H9 (cell line): ENCODE measurements at regions not wholly inside any gene's neighbourhood (a gene's known extent, or its start where the extent isn't known, plus 50 kb on each side); places are given as distances from the start of the nearest gene placed in this dataset.

Experiments
- DNase-seq: peaks from one replicate; pipeline ENCODE4 v3.0.0-alpha.2; 2017
- H2AFZ ChIP-seq: one replicate; pipeline ENCODE4 v1.6.1; 2013; ENCODE audit warnings: mild to moderate bottlenecking, low read length, control low read depth, moderate library complexity
- H2AK5ac ChIP-seq: 2 replicates; pipeline ENCODE4 v1.6.1; 2013; ENCODE audit warnings: low read length, control low read depth, mixed read lengths; ENCODE audit not compliant: insufficient read length
- H2BK120ac ChIP-seq: one replicate; pipeline ENCODE4 v1.6.1; 2013; ENCODE audit warnings: low read depth, mild to moderate bottlenecking, low read length, control low read depth, inconsistent platforms; ENCODE audit not compliant: poor library complexity, severe bottlenecking
- H2BK12ac ChIP-seq: 2 replicates; pipeline ENCODE4 v1.6.1; 2013; ENCODE audit warnings: low read length, control low read depth, mixed read lengths, low read depth; ENCODE audit not compliant: insufficient read length
- H2BK15ac ChIP-seq: 2 replicates; pipeline ENCODE4 v1.6.1; 2013; ENCODE audit warnings: low read depth, low read length, control low read depth
- H2BK20ac ChIP-seq: one replicate; pipeline ENCODE4 v1.6.1; 2013; ENCODE audit warnings: low read depth, mild to moderate bottlenecking, low read length, control low read depth, inconsistent platforms; ENCODE audit not compliant: poor library complexity, severe bottlenecking
- H2BK5ac ChIP-seq: 2 replicates; pipeline ENCODE4 v1.6.1; 2013; ENCODE audit warnings: low read length, control low read depth, mixed read lengths; ENCODE audit not compliant: insufficient read length
- H3K14ac ChIP-seq: 2 replicates; pipeline ENCODE4 v1.6.1; 2013; ENCODE audit warnings: low read length, control low read depth; ENCODE audit not compliant: insufficient read depth
- H3K18ac ChIP-seq: 2 replicates; pipeline ENCODE4 v1.6.1; 2013; ENCODE audit warnings: low read depth, mild to moderate bottlenecking, mixed read lengths, low read length, control low read depth; ENCODE audit not compliant: insufficient read length
- H3K23ac ChIP-seq: 2 replicates; pipeline ENCODE4 v1.6.1; 2013; ENCODE audit warnings: low read length, control low read depth, mixed read lengths, low read depth; ENCODE audit not compliant: insufficient read length
- H3K23me2 ChIP-seq: 2 replicates; pipeline ENCODE4 v1.6.1; 2013; ENCODE audit warnings: low read depth, mild to moderate bottlenecking, mixed read lengths, low read length, control low read depth; ENCODE audit not compliant: insufficient read length, poor library complexity, severe bottlenecking
- H3K27ac ChIP-seq: 2 replicates; pipeline ENCODE4 v1.5.1; 2013; ENCODE audit warnings: low read length, control low read depth, mixed read lengths, low read depth; ENCODE audit not compliant: insufficient read length
- H3K27me3 ChIP-seq: 2 replicates; pipeline ENCODE4 v1.6.1; 2013; ENCODE audit warnings: low read length, control low read depth, inconsistent platforms; ENCODE audit not compliant: insufficient read depth
- H3K4ac ChIP-seq: 2 replicates; pipeline ENCODE4 v1.6.1; 2013; ENCODE audit warnings: low read depth, mild to moderate bottlenecking, control low read depth, inconsistent platforms, low read length, moderate library complexity
- H3K4me1 ChIP-seq: 2 replicates; pipeline ENCODE4 v1.6.1; 2013; ENCODE audit warnings: low read length, control low read depth, inconsistent platforms; ENCODE audit not compliant: insufficient read depth
- H3K4me2 ChIP-seq: 2 replicates; pipeline ENCODE4 v1.6.1; 2013; ENCODE audit warnings: low read length, control low read depth, mixed read lengths; ENCODE audit not compliant: insufficient read length, insufficient read depth
- H3K56ac ChIP-seq: 2 replicates; pipeline ENCODE4 v1.6.1; 2013; ENCODE audit warnings: low read depth, mild to moderate bottlenecking, mixed read lengths, low read length, control low read depth; ENCODE audit not compliant: insufficient read length
- H3K79me1 ChIP-seq: 2 replicates; pipeline ENCODE4 v1.6.1; 2013; ENCODE audit warnings: low read depth, mild to moderate bottlenecking, moderate library complexity, low read length, control low read depth, inconsistent platforms; ENCODE audit not compliant: insufficient read depth, poor library complexity, severe bottlenecking
- H3K79me2 ChIP-seq: 2 replicates; pipeline ENCODE4 v1.6.1; 2013; ENCODE audit warnings: low read length, control low read depth, inconsistent platforms; ENCODE audit not compliant: insufficient read depth
- H3K9ac ChIP-seq: 2 replicates; pipeline ENCODE4 v1.6.1; 2013; ENCODE audit warnings: low read length, control low read depth, mixed read lengths; ENCODE audit not compliant: insufficient read length; ENCODE audit errors: extremely low read depth
- H3K9me3 ChIP-seq: one replicate; pipeline ENCODE4 v1.6.1; 2013; ENCODE audit warnings: low read depth, low read length, inconsistent platforms; ENCODE audit not compliant: control insufficient read depth
- H3T11ph ChIP-seq: one replicate; pipeline ENCODE4 v1.6.1; 2013; ENCODE audit warnings: mild to moderate bottlenecking, low read length, control low read depth, inconsistent platforms
- H4K20me1 ChIP-seq: one replicate; pipeline ENCODE4 v1.6.1; 2013; ENCODE audit not compliant: control insufficient read depth, insufficient read length, insufficient read depth
- H4K5ac ChIP-seq: 2 replicates; pipeline ENCODE4 v1.6.1; 2013; ENCODE audit warnings: low read depth, mild to moderate bottlenecking, mixed read lengths, low read length, control low read depth; ENCODE audit not compliant: insufficient read length
- H4K8ac ChIP-seq: replicated peaks from 2 replicates; pipeline ENCODE4 v1.6.1; 2013; ENCODE audit warnings: low read length, control low read depth, mixed read lengths, low read depth; ENCODE audit not compliant: insufficient read length
- H4K91ac ChIP-seq: 2 replicates; pipeline ENCODE4 v1.6.1; 2013; ENCODE audit warnings: low read depth, mild to moderate bottlenecking, moderate library complexity, mixed read lengths, low read length, control low read depth; ENCODE audit not compliant: insufficient read length
- H3K27ac Mint-ChIP-seq, 3 experiments: 2 replicates in 2 of 3; 3 replicates in 1 of 3; pipeline ENCODE4 v1.8.0; 2020 to 2021; ENCODE audit warnings: mixed read lengths in 3 of 3, mild to moderate bottlenecking in 1 of 3, moderate library complexity in 1 of 3
- H3K27me3 Mint-ChIP-seq: 2 replicates; pipeline ENCODE4 v1.8.0; 2021; ENCODE audit warnings: low read depth, mild to moderate bottlenecking, moderate library complexity, mixed read lengths
- H3K36me3 Mint-ChIP-seq, 3 experiments: 2 replicates in 2 of 3; 3 replicates in 1 of 3; pipeline ENCODE4 v1.8.0; 2020 to 2021; ENCODE audit warnings: low read depth in 3 of 3, mixed read lengths in 3 of 3; ENCODE audit not compliant: insufficient read depth in 1 of 3
- H3K4me1 Mint-ChIP-seq, 2 experiments: 2 replicates each; pipeline ENCODE4 v1.8.0; 2020; ENCODE audit warnings: mixed read lengths in 2 of 2
- H3K4me3 Mint-ChIP-seq, 2 experiments: 2 replicates in 1 of 2; 3 replicates in 1 of 2; pipeline ENCODE4 v1.8.0; 2020 to 2021; ENCODE audit warnings: mild to moderate bottlenecking in 2 of 2, mixed read lengths in 2 of 2, moderate library complexity in 1 of 2
- H3K9me3 Mint-ChIP-seq, 2 experiments: 2 replicates in 1 of 2; 3 replicates in 1 of 2; pipeline ENCODE4 v1.8.0; 2020; ENCODE audit warnings: mild to moderate bottlenecking in 2 of 2, mixed read lengths in 2 of 2, moderate library complexity in 1 of 2
- CTCF ChIP-seq: fragments of 200-600 bp; sonication (generic); conservative IDR thresholded peaks from 3 replicates; pipeline ENCODE4 v1.8.0; 2021; ENCODE audit warnings: antibody characterized with exemption, mild to moderate bottlenecking

DNA sequence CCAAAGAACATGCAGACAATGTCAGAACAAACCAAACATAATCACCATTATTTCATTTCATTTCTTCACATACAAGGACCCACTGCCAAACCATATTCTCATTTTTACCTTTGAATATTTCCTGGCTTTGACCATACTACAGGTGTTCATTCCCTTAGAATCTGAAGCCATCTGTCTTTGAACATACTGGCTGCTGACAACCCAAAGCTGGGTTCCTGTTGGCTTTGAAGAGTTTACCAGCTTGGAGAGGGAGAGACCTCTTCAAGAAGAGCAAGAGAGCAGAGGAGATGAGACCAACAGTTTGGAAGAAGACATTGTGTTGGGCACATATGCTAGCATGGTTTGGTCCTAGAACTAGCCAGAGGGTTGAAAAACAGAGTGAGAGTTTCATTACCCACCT is 145.6 kb upstream of the KCNIP4 start:
- Histone ChIP-seq H3K27me3 (no peaks in the 10 kb centered on the region), H2BK20ac (no peak overlapping the region), H3K4me2 (no peak overlapping the region), H3K23ac (no peak overlapping the region), H2BK15ac (no peak overlapping the region), H3K9ac (no peak overlapping the region), H4K91ac (no peak overlapping the region), H4K5ac (no peak overlapping the region), H3K79me1 (no peaks in the 10 kb centered on the region), H2BK12ac (no peak overlapping the region), H4K8ac (no peak overlapping the region), H3T11ph (no peak overlapping the region), H3K56ac (no peak overlapping the region), H4K20me1 (no peaks in the 10 kb centered on the region), H3K23me2 (no peaks in the 10 kb centered on the region), H3K4ac (no peak overlapping the region), H2BK5ac (no peak overlapping the region), H3K79me2 (no peaks in the 10 kb centered on the region), H3K18ac (no peak overlapping the region), H3K4me1 (no peaks in the 10 kb centered on the region), H2AFZ (no peak overlapping the region), H3K27ac (no peak overlapping the region), H2AK5ac (no peak overlapping the region), H2BK120ac (no peak overlapping the region), H3K9me3 (no peaks in the 10 kb centered on the region), H3K14ac (no peak overlapping the region)
- Mint-ChIP-seq H3K27ac (no peak overlapping the region), H3K36me3 (no peaks in the 10 kb centered on the region; a peak in 1 of 7 replicates), H3K4me3 (no peak overlapping the region), H3K27me3 (peaks cover 4% of the 10 kb centered on the region; the same call in 1 of the 2 replicates), H3K9me3 (no peaks in the 10 kb centered on the region), H3K4me1 (peaks cover 4 to 8% of the 10 kb centered on the region in 2 experiments)
- no peak for TF ChIP-seq CTCF
- DNase-seq = no peak
